Fibroblast of villous mesenchyme (primary cell): ENCODE measurements at regions not wholly inside any gene's neighbourhood (a gene's known extent, or its start where the extent isn't known, plus 50 kb on each side); places are given as distances from the start of the nearest gene placed in this dataset.
A peak's percentile ranks its signal among the peaks of the same experiment; 100 is the strongest.

Experiments
- DNase-seq: peaks from one replicate; pipeline ENCODE4 v3.0.0-alpha.2; 2010; ENCODE audit warnings: low read depth
- H3K4me3 ChIP-seq: 2 replicates; pipeline ENCODE4 v1.5.1; 2011; ENCODE audit warnings: low read depth, mild to moderate bottlenecking, low read length
- TF ChIP-seq, protein P1 (sequence below): IDR thresholded peaks from 2 replicates; pipeline ENCODE4 v1.5.1; 2012; ENCODE audit warnings: low read depth, mild to moderate bottlenecking, low read length; ENCODE audit not compliant: insufficient read depth

DNA sequence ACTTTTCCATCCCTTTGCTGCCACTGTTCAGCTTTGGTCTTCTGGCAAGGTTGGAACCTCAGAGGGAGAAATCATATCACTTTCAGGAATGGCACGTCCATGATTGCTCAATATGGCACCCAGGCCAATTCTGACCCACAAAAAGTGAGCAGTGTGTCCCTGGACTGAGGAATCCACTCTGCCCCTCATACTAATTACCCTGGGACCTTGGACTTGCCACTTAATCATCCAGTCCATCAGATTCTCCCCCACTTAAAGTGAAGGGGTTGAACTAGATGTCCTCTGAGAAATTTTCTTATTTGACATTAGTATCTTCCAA lies 449.3 kb upstream of the CITED2 start:
- no peak overlapping the region for H3K4me3 ChIP-seq
- TF ChIP-seq, protein P1, sequence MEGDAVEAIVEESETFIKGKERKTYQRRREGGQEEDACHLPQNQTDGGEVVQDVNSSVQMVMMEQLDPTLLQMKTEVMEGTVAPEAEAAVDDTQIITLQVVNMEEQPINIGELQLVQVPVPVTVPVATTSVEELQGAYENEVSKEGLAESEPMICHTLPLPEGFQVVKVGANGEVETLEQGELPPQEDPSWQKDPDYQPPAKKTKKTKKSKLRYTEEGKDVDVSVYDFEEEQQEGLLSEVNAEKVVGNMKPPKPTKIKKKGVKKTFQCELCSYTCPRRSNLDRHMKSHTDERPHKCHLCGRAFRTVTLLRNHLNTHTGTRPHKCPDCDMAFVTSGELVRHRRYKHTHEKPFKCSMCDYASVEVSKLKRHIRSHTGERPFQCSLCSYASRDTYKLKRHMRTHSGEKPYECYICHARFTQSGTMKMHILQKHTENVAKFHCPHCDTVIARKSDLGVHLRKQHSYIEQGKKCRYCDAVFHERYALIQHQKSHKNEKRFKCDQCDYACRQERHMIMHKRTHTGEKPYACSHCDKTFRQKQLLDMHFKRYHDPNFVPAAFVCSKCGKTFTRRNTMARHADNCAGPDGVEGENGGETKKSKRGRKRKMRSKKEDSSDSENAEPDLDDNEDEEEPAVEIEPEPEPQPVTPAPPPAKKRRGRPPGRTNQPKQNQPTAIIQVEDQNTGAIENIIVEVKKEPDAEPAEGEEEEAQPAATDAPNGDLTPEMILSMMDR = no peak
- no peak for DNase-seq

DNA sequence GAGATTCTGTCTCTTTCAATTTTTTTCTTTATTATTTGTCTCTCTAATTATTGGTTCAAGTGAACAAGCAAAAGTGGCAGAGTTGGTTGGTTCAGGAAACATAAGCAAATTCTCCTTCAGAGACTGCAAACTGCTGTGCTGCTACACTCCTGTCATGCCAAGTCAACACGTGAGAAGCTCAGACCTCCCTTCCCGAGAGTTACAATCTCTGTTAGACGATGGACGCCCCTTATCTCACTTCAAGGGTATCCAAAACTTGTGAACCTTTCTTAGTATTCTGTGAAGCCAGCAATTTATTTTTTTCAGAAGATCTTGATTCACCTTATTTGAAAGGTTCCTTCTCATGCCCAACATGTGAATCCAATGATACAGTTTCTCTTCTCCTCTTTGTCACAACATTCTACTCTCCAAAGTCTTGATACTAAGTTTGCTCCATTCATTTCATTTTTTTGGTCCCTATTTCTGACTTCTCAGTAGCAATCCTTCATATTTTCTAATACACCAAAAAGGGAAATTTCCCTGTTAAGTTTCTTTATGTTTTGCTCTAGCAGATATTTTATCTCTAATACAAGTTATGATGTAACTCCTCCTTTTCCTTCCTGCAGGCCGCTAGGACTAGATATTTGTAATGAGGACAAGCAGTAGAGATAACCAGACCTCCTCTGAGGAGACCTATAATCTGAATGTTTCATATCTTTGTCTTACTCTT lies 448.8 kb upstream of the CITED2 start:
- H3K4me3 ChIP-seq = no peak overlapping the region
- TF ChIP-seq, protein P1 = no peak

DNA sequence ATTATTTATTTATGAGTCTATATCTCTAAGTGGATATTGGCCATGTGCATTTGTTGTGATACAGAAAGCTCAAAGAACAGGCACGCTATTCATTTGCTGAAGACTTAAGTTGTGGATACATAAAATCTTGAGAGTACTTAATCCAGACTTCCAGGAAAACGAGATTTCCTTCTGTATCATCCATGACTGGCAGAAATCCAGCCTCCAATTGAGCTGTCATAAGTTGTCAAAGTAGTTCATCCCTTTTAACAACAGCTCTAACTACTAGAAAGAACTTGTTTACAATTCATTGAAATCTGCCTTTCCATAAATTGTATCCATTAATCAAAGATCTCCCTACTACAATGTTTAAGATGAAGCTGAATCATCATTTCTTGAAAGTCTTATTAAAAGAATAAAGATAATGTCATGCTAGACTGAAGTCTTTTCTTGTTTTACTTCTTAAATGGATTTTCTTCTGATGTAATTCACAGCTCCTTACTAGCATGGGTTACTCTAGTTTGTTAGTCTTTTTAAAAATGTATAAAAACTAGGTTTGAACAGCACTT lies 447.3 kb upstream of the CITED2 start:
- no peak for DNase-seq
- no peak overlapping the region for H3K4me3 ChIP-seq
- TF ChIP-seq, protein P1 = no peak

More for the DNA sequence above, 448.8 kb upstream of the CITED2 start:
- no peak for DNase-seq

DNA sequence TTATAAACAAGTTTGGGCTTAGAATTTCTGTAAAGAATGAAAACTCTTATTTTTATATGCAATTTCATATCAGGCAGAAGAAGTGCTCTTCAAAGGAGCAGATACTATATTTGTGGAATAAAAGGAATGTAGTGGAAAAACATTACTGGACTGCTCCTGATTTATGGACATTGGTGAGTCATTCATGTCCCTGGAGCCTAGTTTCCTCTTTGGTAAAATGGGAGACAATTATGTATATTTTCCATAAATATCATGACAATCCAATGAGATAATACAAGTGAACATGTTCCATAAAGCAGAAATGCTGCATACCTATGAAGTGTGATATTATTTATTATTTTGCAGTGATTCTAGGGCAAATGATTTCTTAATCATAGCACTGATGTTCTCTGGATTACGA lies 445.8 kb upstream of the CITED2 start:
- H3K4me3 ChIP-seq = no peak overlapping the region
- TF ChIP-seq, protein P1 = no peak
- peak; percentile 80 for DNase-seq

DNA sequence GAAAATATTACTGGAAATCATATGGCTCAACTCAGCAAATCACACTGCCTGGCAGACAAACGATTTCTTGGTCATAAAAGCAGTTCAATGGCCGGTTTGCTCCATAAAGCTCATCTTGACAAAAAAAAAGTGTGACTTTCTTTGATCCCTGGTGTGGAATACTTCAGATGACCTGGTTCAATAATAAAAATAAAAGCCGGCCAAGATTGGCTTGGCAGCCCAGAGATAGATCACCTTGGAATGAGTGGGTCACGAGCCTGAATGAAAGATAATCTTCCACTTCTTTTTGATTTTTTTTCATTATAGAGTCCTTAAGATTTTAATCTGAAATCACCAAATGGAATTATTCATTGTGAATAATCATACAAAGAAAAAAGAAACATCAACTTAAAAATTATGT lies 445.3 kb upstream of the CITED2 start:
- H3K4me3 ChIP-seq = no peak overlapping the region
- no peak for DNase-seq
- TF ChIP-seq, protein P1 = no peak

DNA sequence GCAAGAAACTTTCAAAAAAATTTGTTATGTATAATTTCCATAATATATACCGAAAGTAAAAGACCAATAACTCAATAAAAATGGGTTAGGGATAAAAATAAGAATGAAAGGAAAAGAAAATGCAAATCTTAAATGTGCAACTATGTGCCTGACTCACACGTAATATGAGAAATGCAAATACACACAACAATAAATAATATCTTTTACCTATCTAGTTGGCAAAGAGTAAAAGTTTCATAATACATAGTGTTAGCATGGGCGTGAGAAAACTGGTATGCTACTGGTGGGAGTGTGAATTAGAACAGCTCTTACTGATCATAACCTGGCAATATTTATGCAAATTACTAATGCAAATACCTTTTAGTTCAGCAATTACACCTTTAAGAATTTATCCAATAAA lies 438.5 kb upstream of the CITED2 start:
- TF ChIP-seq, protein P1 = no peak
- no peak for DNase-seq
- no peak overlapping the region for H3K4me3 ChIP-seq
